HEK293 (cell line): ENCODE measurements at regions not wholly inside any gene's neighbourhood (a gene's known extent, or its start where the extent isn't known, plus 50 kb on each side); places are given as distances from the start of the nearest gene placed in this dataset.

Experiments used
- CTCF ChIA-PET: fragments of 350-600 bp; formaldehyde crosslinking; extraction: SDS; loops from one replicate; lab custom pipeline; 2021; ENCODE audit warnings: antibody characterized with exemption; lab: Yijun Ruan, JAX
- POLR2A ChIA-PET: fragments of 300-600 bp; formaldehyde crosslinking; extraction: SDS; loops from one replicate; lab custom pipeline; 2020; ENCODE audit warnings: antibody characterized with exemption, inconsistent platforms; lab: Yijun Ruan, JAX
- H3K27ac ChIP-seq: fragments of 200-500 bp; sonication (Bioruptor generic); 2 replicates; pipeline ENCODE4 v1.5.1; 2014; ENCODE audit warnings: low read depth, low read length, control low read depth, inconsistent platforms; ENCODE audit errors: extremely low read depth
- H3K36me3 ChIP-seq, 2 experiments: fragments of 200-500 bp in 1 of 2; sonication (Bioruptor generic) in 1 of 2; 1 replicate in 1 of 2; 2 replicates in 1 of 2; pipeline ENCODE4 v1.5.1; 2014 to 2017; ENCODE audit warnings: inconsistent platforms in 2 of 2, low read length in 2 of 2; ENCODE audit not compliant: control insufficient read depth in 2 of 2, insufficient read depth in 1 of 2
- H3K4me1 ChIP-seq: fragments of 200-500 bp; sonication (Bioruptor generic); 2 replicates; pipeline ENCODE4 v1.5.1; 2014; ENCODE audit warnings: mild to moderate bottlenecking, low read length, inconsistent platforms; ENCODE audit not compliant: control insufficient read depth, insufficient read depth
- H3K4me3 ChIP-seq: 2 replicates; pipeline ENCODE4 v1.5.1; 2011; ENCODE audit warnings: low read depth, mild to moderate bottlenecking, control low read depth, low read length, moderate library complexity
- H3K9me3 ChIP-seq: fragments of 200-500 bp; sonication (Bioruptor generic); 2 replicates; pipeline ENCODE4 v1.5.1; 2014; ENCODE audit warnings: low read depth, low read length, inconsistent platforms; ENCODE audit not compliant: control insufficient read depth, insufficient read depth
- GLI4 ChIP-seq: fragments of 450-650 bp; formaldehyde crosslinking; IDR thresholded peaks from 2 replicates; pipeline ENCODE4 v1.5.1; 2016; ENCODE audit warnings: missing biosample characterization, missing genetic modification characterization
- INSM2 ChIP-seq: fragments of 450-650 bp; formaldehyde crosslinking; IDR thresholded peaks from 2 replicates; pipeline ENCODE4 v1.5.1; 2016; ENCODE audit warnings: missing biosample characterization, missing genetic modification characterization
- SALL2 ChIP-seq: fragments of 450-650 bp; formaldehyde crosslinking; IDR thresholded peaks from 2 replicates; pipeline ENCODE4 v1.5.0; 2017; ENCODE audit warnings: missing biosample characterization, mild to moderate bottlenecking, missing genetic modification characterization, borderline replicate concordance
- ZFP37 ChIP-seq: fragments of 450-650 bp; formaldehyde crosslinking; IDR thresholded peaks from 2 replicates; pipeline ENCODE4 v1.5.1; 2016; ENCODE audit warnings: missing biosample characterization, missing genetic modification characterization
- ZNF132 ChIP-seq: fragments of 450-650 bp; formaldehyde crosslinking; IDR thresholded peaks from 2 replicates; pipeline ENCODE4 v1.5.1; 2017; ENCODE audit warnings: missing biosample characterization, missing genetic modification characterization, borderline replicate concordance
- ZNF18 ChIP-seq: fragments of 450-650 bp; formaldehyde crosslinking; IDR thresholded peaks from 2 replicates; pipeline ENCODE4 v1.5.1; 2016; ENCODE audit warnings: missing biosample characterization, missing genetic modification characterization
- ZNF280D ChIP-seq: fragments of 450-650 bp; formaldehyde crosslinking; IDR thresholded peaks from 2 replicates; pipeline ENCODE4 v1.5.1; 2016; ENCODE audit warnings: missing biosample characterization, missing genetic modification characterization
- ZNF311 ChIP-seq: fragments of 450-650 bp; formaldehyde crosslinking; IDR thresholded peaks from 2 replicates; pipeline ENCODE4 v1.5.1; 2017; ENCODE audit warnings: missing biosample characterization, missing genetic modification characterization, borderline replicate concordance
- ZNF394 ChIP-seq: fragments of 450-650 bp; formaldehyde crosslinking; IDR thresholded peaks from 2 replicates; pipeline ENCODE4 v1.5.1; 2016; ENCODE audit warnings: missing biosample characterization, missing genetic modification characterization, mild to moderate bottlenecking, moderate library complexity, borderline replicate concordance
- ZNF560 ChIP-seq: fragments of 450-650 bp; formaldehyde crosslinking; IDR thresholded peaks from 2 replicates; pipeline ENCODE4 v1.5.1; 2017; ENCODE audit warnings: missing biosample characterization, missing genetic modification characterization, borderline replicate concordance
- ZNF645 ChIP-seq: fragments of 450-650 bp; formaldehyde crosslinking; IDR thresholded peaks from 2 replicates; pipeline ENCODE4; 2016; ENCODE audit warnings: missing biosample characterization, missing genetic modification characterization
- ZNF776 ChIP-seq: fragments of 450-650 bp; formaldehyde crosslinking; IDR thresholded peaks from 2 replicates; pipeline ENCODE4 v1.5.0; 2017; ENCODE audit warnings: missing biosample characterization, missing genetic modification characterization, borderline replicate concordance
- ZNF792 ChIP-seq: fragments of 450-650 bp; formaldehyde crosslinking; IDR thresholded peaks from 2 replicates; pipeline ENCODE4 v1.5.1; 2016; ENCODE audit warnings: missing biosample characterization, missing genetic modification characterization
- ZNF837 ChIP-seq: fragments of 450-650 bp; formaldehyde crosslinking; IDR thresholded peaks from 2 replicates; pipeline ENCODE4 v1.5.1; 2016; ENCODE audit warnings: missing biosample characterization, missing genetic modification characterization
- ZSCAN30 ChIP-seq: fragments of 450-650 bp; IDR thresholded peaks from 2 replicates; pipeline ENCODE4 v1.5.1; 2018; ENCODE audit warnings: missing biosample characterization, mild to moderate bottlenecking, missing genetic modification characterization, moderate library complexity

- no peak for TF ChIP-seq ZNF280D (tag by site-specific recombination)
- no peak for TF ChIP-seq ZNF18 (tag by site-specific recombination)
- no peak for TF ChIP-seq ZNF837
- TF ChIP-seq ZNF645 (tag by site-specific recombination) = no peak
- no peak for TF ChIP-seq ZFP37
Observed at GRCh38 chr3:104988496-104988895, 378.2 kb upstream of the ALCAM start (continued).

GRCh38 chr3:104989878-104990277 lies 376.8 kb upstream of the ALCAM start:
- Histone ChIP-seq H3K27ac (no peak overlapping the region), H3K4me1 (no peaks in the 10 kb centered on the region), H3K4me3 (no peak overlapping the region), H3K9me3 (no peaks in the 10 kb centered on the region), H3K36me3 (no peaks in the 10 kb centered on the region)
- ChIA-PET POLR2A (no interaction called here), CTCF (no interaction called here)
- no peak for TF ChIP-seq INSM2
- TF ChIP-seq ZSCAN30 (tag by site-specific recombination) = no peak

- Histone ChIP-seq H3K4me1 (no peaks in the 10 kb centered on the region), H3K27ac (no peak overlapping the region), H3K4me3 (no peak overlapping the region), H3K9me3 (no peaks in the 10 kb centered on the region), H3K36me3 (no peaks in the 10 kb centered on the region)
- no peak for TF ChIP-seq ZNF792 (tag by site-specific recombination)
- no peak for TF ChIP-seq GLI4
- POLR2A ChIA-PET = no interaction called here
- CTCF ChIA-PET = no interaction called here
Observed at GRCh38 chr3:104990758-104991157, 376.0 kb upstream of the ALCAM start.

GRCh38 chr3:104992676-104993075 lies 374.0 kb upstream of the ALCAM start:
- POLR2A ChIA-PET = no interaction called here
- no peak for TF ChIP-seq ZNF776 (tag by site-specific recombination)
- no peak for TF ChIP-seq SALL2 (tag by site-specific recombination)
- TF ChIP-seq ZNF132 (tag by site-specific recombination) = no peak
- TF ChIP-seq ZNF394 (tag by site-specific recombination) = no peak
- TF ChIP-seq ZNF311 (tag by site-specific recombination) = no peak
- TF ChIP-seq ZNF560 (tag by site-specific recombination) = no peak

More at GRCh38 chr3:104992676-104993075, 374.0 kb upstream of the ALCAM start:
- Histone ChIP-seq H3K27ac (no peak overlapping the region), H3K36me3 (no peaks in the 10 kb centered on the region), H3K9me3 (no peaks in the 10 kb centered on the region), H3K4me1 (no peaks in the 10 kb centered on the region), H3K4me3 (no peak overlapping the region)
- CTCF ChIA-PET = no interaction called here
